ENCODE measurements at regions not wholly inside any gene's neighbourhood (a gene's known extent, or its start where the extent isn't known, plus 50 kb on each side); places are given as distances from the start of the nearest gene placed in this dataset.

DNA sequence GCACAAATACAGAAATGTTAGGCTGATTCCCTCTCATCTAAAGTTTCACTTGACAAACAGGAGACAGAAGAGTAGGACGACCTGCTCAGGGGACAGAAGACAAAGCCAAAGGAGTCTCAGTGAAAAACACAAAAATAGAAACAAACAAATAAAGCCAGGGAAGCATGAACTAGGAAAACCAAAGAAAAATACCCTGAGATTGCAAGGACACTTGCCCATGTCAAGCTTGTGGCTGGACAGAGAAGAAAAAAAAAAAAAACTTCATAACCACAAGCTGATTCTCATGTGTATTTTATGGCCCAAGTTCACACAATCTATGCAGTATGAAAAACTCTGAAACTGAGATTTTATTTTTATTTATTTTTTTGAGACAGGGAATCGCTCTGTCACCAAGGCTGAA lies 85.6 kb upstream of the BEND6 start:
- Histone ChIP-seq H3K4me3 (IDR thresholded peaks at IDR 0.05; ENCODE audit: insufficient read depth, low read depth, low read length) (no peak overlapping the region), H3K36me3 (ENCODE audit: insufficient read depth) (no peaks in the 10 kb centered on the region), H4K20me1 (ENCODE audit: insufficient read depth) (no peaks in the 10 kb centered on the region), H3K27ac (no peak overlapping the region), H3K79me2 (ENCODE audit: insufficient read depth, low read depth) (peaks cover 7% of the 10 kb centered on the region; the same call in 1 of the 2 replicates), H2AFZ (ENCODE audit: low read depth) (no peak overlapping the region), H3K27me3 (ENCODE audit: insufficient read depth, low read depth) (no peaks in the 10 kb centered on the region), H3K9ac (no peak overlapping the region), H3K4me2 (peak overlapping the region; percentile 31; the same call in 1 of the 2 replicates), H3K4me1 (ENCODE audit: low read depth, poor library complexity, severe bottlenecking) (peaks cover 52% of the 10 kb centered on the region)
- TF ChIP-seq, protein P1, sequence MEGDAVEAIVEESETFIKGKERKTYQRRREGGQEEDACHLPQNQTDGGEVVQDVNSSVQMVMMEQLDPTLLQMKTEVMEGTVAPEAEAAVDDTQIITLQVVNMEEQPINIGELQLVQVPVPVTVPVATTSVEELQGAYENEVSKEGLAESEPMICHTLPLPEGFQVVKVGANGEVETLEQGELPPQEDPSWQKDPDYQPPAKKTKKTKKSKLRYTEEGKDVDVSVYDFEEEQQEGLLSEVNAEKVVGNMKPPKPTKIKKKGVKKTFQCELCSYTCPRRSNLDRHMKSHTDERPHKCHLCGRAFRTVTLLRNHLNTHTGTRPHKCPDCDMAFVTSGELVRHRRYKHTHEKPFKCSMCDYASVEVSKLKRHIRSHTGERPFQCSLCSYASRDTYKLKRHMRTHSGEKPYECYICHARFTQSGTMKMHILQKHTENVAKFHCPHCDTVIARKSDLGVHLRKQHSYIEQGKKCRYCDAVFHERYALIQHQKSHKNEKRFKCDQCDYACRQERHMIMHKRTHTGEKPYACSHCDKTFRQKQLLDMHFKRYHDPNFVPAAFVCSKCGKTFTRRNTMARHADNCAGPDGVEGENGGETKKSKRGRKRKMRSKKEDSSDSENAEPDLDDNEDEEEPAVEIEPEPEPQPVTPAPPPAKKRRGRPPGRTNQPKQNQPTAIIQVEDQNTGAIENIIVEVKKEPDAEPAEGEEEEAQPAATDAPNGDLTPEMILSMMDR (conservative IDR thresholded peaks at IDR 0.05; ENCODE audit: low read depth, low read length): no peak

- no peak overlapping the region for H3K9ac ChIP-seq
- H3K27me3 ChIP-seq (ENCODE audit: insufficient read depth, low read depth): no peaks in the 10 kb centered on the region
- TF ChIP-seq, protein P1 (conservative IDR thresholded peaks at IDR 0.05; ENCODE audit: low read depth, low read length): no peak
- peaks cover 59% of the 10 kb centered on the region for H3K4me1 ChIP-seq (ENCODE audit: low read depth, poor library complexity, severe bottlenecking)
- no peaks in the 10 kb centered on the region for H4K20me1 ChIP-seq (ENCODE audit: insufficient read depth)
- no peak overlapping the region for H2AFZ ChIP-seq (ENCODE audit: low read depth)
- H3K79me2 ChIP-seq (ENCODE audit: insufficient read depth, low read depth): peaks cover 7% of the 10 kb centered on the region; the same call in 1 of the 2 replicates
- no peaks in the 10 kb centered on the region for H3K36me3 ChIP-seq (ENCODE audit: insufficient read depth)
- H3K4me3 ChIP-seq (IDR thresholded peaks at IDR 0.05; ENCODE audit: insufficient read depth, low read depth, low read length): no peak overlapping the region
- H3K27ac ChIP-seq: no peak overlapping the region
- peak overlapping the region; percentile 31; the same call in 1 of the 2 replicates for H3K4me2 ChIP-seq
These were observed 86.2 kb upstream of the BEND6 start for GRCh38 chr6:56868687-56869086.

GRCh38 chr6:56866917-56867522 lies 87.9 kb upstream of the BEND6 start:
- Histone ChIP-seq H4K20me1 (ENCODE audit: insufficient read depth) (no peaks in the 10 kb centered on the region), H2AFZ (ENCODE audit: low read depth) (no peak overlapping the region), H3K36me3 (ENCODE audit: insufficient read depth) (no peaks in the 10 kb centered on the region), H3K4me3 (IDR thresholded peaks at IDR 0.05; ENCODE audit: insufficient read depth, low read depth, low read length) (no peak overlapping the region), H3K27me3 (ENCODE audit: insufficient read depth, low read depth) (no peaks in the 10 kb centered on the region), H3K4me2 (no peak overlapping the region), H3K27ac (no peak overlapping the region), H3K9ac (no peak overlapping the region), H3K4me1 (ENCODE audit: low read depth, poor library complexity, severe bottlenecking) (peaks cover 75% of the 10 kb centered on the region), H3K79me2 (ENCODE audit: insufficient read depth, low read depth) (peaks cover 7% of the 10 kb centered on the region; the same call in 1 of the 2 replicates)
- TF ChIP-seq, protein P1 (conservative IDR thresholded peaks at IDR 0.05; ENCODE audit: low read depth, low read length): no peak

GRCh38 chr6:56865081-56865875 lies 89.6 kb upstream of the BEND6 start:
- no peak overlapping the region for H3K9ac ChIP-seq
- H3K4me2 ChIP-seq: no peak overlapping the region
- no peak overlapping the region for H3K27ac ChIP-seq
- H3K36me3 ChIP-seq (ENCODE audit: insufficient read depth): no peaks in the 10 kb centered on the region
- H3K79me2 ChIP-seq (ENCODE audit: insufficient read depth, low read depth): peaks cover 7% of the 10 kb centered on the region; the same call in 1 of the 2 replicates
- H4K20me1 ChIP-seq (ENCODE audit: insufficient read depth): no peaks in the 10 kb centered on the region
- H3K4me1 ChIP-seq (ENCODE audit: low read depth, poor library complexity, severe bottlenecking): peaks cover 73% of the 10 kb centered on the region
- no peak overlapping the region for H2AFZ ChIP-seq (ENCODE audit: low read depth)
- no peaks in the 10 kb centered on the region for H3K27me3 ChIP-seq (ENCODE audit: insufficient read depth, low read depth)
- H3K4me3 ChIP-seq (IDR thresholded peaks at IDR 0.05; ENCODE audit: insufficient read depth, low read depth, low read length): no peak overlapping the region
- TF ChIP-seq, protein P1 (conservative IDR thresholded peaks at IDR 0.05; ENCODE audit: low read depth, low read length): no peak

Measured in KMS-11 (cell line).